ENCODE measurements at regions not wholly inside any gene's neighbourhood (a gene's known extent, or its start where the extent isn't known, plus 50 kb on each side); places are given as distances from the start of the nearest gene placed in this dataset.

DNA sequence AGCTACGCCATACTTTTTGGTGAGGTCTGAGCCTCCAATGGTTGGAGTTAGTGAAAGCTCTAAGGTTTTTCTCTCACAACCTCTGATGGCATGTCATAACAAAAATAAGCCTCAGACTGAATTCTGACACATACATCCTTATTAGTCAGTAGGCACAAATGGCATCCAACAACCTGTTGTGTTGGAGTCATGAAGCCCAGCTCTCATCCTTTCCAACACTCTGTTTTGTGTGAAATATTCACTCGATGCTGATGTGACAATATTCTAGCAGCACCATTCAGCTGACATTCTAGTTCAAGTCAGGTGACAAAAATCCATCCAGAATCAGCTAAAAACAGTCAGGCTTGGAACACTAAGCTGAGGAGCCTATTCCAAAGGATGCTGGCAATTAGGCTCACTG is 603.2 kb upstream of the ID2 start:
- no peak for DNase-seq

DNA sequence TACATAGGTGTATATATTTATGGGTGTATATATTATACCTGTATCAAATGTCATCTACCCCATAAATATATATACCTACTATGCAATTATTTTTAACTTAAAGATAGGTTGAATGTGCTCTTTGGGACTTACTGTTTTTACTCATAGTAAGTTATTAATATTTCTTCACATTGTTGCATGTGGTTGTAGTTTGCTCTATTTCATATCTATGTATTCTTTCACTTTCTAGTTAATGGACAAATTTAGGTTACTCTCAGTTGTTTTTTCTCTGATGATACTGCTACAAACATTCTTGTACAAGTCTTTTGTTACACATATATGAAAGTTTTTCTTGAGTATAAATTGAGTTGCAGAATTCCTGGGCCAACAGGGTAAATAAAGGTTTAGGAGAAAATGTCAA is 601.8 kb upstream of the ID2 start:
- DNase-seq = no peak

DNA sequence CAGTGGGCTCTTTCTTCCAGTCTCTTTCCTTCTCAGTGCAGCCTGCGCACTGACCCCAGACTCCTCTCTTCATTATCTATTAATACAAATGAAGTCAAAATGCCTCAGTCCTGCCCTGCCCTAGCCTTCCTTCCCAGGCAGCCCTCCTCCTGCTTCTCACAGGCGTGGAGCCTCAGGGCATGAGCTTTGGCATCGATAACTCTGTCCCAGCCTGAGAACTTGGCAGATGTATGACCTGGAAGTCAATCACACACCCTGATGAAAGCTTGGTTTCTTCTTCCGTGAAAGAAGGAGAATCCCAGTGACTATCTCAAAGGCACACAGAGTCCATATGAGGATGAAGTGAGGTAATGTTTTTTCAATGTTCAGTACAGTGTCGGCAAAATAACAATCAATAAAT is 600.7 kb upstream of the ID2 start:
- peak; percentile 45 for DNase-seq

DNA sequence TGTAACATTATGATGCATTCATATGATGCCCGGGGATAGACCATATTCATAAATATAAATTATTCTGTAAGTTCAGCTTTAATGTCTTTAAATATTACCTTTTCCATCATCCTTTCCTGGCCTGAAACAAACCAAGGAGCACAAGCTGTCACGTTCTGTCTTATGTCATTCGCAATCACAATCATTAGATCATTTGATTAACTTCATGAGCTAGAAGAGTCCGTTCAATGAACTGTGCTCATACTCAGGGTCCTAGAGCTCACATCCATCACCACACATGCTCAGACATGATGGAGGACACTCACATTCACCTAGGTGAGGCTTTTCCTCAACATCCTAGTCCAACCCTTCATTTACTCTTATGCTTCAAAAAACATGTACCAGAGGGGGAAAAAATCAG is 599.0 kb upstream of the ID2 start:
- no peak for DNase-seq

DNA sequence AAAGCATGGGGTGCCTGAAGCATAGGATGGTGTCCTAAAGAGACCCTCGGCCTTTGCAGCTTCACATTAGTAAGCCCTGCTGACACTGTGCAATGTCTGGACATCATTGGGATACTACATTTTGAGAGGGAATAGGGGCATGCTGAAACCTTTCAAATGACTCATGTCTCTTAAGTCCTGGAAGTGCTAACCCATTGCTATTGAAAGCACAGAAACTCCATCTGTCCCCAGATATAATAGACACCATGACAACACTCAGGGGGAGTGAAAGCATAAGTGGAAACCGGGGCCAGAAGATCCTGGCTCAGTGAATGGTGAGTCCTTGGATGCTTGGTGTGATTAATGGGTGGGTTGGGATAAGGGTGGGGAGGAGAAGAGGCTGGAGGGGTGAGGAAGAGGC is 595.5 kb upstream of the ID2 start:
- DNase-seq = no peak

DNA sequence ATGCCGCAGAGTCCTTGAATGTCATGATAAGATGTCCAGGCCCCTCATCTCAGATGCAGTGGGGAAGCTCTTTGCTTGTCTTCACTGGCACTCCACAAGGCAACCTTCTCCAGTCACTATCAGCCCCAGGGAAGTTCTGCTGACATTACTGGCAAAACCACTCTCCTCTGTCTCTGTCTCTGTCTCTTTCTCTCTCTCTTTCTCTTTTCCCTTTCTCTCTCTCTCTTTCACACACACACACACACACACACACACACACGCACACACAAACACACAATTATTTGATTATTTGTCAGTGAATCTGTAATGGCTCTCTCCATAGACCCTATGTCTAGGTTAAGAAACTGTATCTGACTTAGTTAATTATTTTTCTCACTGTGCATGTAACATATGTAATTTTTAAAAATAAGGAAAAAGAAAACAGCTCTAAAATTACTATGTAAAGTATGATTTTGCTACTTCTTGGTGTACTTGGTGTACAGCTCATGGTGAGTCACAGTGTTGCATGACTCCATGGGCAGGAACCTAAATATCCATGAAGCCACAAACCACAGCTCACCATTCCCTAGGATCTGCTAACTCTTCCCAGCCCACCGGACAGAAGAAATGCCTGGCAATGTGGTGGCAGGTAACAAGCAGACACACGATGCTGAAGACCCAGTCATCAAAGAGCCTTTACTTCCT is 594.9 kb upstream of the ID2 start:
- DNase-seq = no peak

DNA sequence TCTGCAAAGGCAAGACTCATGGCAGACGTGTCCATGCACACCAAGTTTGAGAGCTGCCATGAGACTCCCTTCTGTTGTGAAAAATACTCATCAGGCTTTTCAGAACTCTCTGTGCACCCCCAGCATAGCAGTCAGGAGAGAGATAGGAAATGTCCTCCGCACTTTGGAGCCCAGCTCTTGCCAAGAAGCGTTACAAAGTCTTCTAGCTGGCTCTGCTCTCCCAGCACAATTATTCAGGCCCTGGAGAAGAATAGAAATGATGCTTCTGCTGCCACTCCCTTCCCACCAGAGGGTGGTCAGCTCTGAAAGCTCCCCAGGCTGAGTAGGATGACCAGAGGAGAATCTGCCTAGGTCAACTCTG is 594.4 kb upstream of the ID2 start:
- DNase-seq = no peak

DNA sequence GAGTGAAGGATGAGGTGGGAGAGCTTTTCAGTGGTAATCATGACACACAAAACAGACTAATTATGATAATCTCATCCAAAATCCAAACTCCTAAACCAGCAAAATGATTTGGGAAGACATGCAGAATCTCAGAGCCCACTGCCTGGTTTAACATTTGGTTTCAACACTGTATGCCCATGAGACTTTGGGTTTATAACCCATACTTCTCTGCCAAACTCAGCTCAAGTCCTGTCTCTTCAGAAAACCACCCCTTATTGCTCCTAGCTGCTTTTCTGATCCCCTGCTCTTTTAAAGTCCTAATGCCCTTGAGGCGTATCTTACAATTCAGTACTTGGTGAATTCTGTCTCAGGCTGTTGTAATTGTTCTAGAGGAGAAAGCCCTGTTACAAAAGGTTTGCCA is 593.0 kb upstream of the ID2 start:
- DNase-seq = no peak

DNA sequence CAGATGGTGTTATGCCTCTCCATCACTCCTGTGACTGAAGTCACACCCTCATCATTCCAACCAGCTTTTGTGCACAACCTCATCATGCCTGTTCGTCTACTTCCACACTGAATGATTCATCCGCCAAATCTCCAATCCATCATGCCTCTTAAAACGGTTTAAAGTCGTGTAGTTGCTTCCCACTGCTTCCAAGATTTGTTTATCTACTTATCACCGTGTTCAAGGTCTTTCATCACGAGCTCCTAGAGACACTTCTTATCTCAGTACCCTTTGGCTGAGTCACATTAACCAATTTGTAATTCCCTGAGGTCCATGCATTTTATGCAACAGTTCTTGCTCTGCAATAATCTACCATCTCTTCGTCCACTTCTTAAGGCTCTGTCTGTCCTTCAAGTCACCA is 592.3 kb upstream of the ID2 start:
- DNase-seq = no peak

DNA sequence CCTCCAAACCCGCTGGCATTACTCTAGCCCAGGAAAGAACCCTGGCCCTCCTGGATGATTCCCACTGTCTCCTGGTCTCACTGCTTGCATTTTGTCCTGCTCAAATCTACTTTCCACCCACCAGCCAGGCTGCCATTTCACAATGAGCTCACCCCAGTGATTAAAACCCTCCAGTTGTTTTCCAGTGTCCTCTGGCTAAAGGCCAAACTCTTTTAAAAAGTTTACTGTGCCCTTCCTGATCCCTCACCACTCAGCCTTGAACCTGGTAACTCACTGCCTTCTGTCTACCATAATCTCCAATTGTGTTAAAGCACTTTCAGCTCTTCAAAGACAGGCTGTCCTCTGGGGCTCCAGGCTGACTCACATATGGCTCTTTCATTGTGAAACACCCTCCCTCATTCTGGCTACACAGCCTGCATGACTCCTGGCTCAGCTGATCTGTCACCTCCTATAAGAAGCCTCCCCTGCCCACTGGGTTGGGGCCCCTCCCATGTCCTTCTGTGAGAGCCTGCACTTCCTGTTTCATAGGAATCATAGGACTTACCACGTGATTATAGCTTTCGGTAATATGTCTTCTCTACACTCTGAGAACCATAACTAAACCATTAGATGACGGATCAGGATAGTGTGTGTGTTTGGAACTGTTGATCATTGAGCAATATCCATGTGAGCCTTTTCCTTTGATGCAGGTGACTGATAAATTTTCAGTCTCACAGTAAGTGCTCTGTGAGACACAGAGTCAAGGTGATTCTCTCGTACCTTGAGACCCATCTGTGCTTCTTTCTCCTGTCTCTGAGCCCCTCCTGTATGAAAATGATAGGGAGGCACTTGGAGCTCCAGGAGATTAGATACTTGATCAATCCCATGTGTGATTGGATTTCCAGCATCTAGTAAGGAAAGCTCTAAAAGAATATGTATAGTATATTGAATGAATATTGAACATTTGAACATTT is 590.8 kb upstream of the ID2 start:
- peak; percentile 48 for DNase-seq

DNA sequence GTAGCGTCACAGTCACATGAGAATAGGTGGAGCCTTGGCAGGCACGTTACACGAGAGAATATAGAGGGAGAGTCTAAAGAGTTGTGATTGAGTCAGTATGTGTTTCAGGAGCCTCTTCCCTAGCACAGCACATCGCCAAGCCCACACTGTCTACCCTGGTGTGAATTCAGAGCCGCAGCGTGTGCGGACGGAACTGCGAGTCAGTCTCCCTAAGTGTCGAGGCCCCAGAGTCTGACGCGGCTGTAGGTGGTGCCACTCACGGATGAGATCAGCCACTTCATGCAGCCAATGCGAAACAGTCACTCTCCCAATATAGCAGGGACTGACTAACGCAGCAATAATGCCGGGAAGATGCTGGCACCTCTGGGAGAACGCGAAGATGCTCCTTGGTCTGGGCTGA is 587.3 kb upstream of the ID2 start:
- peak; percentile 96 for DNase-seq

DNA sequence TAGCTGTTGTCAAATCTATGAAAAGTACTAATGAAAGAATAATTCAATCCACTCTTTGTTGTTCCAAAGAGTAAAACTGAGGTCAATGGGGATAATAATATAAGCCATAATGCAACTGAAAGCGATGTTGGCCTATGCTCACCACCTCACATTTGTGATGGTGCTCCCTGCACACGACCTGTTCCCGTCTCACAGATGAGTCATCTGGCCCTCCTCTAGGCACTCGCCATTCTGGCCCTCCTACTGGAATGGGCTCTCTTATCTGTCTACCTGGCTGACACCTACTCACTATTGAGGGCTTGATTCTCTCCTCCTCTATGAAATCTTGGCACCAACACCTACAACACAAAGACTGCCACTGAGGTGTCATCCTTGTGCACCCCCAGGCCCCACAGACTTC is 585.9 kb upstream of the ID2 start:
- DNase-seq = no peak

DNA sequence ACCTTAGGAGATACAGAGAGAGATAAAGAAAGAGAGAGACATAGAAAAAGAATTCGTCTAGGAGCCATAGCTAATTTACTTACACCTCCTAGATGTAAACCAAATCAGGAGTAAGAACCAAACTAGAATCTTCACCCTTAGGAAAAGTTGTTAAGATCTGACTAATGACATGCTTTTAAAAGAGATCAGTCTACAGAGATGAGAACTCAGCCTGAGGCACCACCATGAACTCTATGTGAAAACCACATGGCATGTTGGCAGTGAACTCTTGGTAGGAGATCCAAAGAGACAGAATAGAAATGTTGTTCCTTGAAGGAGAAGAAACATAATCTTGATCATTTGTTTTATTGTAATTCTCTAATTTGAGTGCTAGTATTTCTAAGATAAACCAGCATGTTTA is 585.4 kb upstream of the ID2 start:
- DNase-seq = no peak

DNA sequence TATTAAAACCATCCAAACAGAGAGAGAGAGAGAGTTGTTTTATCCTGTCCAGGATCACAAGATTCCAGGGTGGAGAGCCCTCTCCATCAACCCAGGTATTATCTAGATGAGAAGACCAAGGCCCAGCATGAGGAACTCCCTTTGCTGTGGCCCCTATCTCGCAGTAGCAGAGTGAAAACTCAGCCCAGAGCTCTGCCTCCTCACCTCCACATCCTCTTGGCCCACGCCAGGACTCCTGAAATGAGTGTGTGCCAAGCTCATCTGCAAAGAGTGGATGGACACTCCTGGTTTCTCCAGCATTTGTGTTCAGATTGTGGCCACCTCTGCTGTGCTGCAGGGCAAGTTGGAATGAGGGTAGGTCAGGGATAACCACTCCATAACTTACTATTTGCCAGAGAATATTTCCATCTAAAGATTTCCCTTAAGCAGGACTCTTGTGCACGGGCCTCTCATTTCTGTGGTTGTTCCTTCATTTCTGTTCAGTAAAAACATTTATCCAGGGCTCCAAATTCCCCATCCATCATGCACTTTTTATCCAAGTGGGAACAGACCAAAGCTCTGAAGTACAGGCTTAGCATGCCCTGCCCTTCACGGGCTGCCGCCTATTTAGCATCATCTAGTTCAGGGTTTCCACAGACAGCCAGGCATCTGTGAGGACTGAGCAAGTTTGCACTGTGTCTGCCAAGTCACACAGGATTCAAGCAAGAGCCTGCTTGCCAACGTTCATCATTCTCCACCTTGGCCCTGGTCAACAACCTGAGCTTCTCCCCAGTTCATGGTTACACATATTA is 583.2 kb upstream of the ID2 start:
- no peak for DNase-seq

DNA sequence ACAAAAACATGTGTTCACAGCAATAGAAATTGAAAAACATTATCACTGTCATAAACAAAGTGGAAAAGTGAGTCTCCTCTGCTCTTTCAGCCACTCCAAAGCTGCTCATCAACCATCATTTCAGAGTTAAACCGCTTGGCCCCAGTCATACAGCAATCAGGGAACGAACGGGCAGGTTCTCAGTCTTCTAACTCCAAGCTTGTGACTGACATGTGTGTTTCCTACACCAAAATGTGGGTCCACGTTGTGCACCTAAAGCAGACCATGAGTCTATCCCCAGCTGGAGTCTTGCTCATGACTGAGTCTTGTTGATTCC is 582.6 kb upstream of the ID2 start:
- no peak for DNase-seq

DNA sequence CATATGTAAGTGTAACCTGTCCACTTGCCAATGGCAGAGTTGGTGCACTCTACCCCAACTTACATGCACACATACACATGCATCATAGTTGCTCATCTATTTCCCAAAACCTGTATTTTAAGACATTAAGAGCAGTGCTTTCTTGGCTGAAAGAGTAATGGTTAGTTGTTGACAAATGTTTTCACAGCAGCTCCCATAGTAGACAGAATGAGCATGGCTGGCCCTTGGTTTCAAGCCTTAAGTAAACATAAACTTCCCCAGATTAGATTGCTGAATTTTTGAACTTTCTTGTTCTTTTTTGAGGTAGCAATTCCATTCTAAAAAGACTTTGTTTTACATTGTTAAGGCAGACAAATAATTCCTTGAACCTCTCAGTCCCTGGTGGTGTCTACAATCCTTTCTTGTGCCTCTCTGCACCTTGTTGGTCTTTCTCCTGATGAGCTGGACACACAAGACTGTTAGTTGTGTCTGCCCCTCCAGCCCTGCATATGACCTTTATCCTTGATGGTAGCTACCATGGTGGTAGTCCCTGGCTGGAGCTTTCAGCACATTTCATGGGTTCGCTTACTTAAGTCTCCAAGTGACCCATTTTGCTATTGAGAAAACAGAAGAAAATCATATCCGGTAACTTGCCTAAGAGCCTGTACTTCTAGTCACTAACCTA is 580.1 kb upstream of the ID2 start:
- no peak for DNase-seq

DNA sequence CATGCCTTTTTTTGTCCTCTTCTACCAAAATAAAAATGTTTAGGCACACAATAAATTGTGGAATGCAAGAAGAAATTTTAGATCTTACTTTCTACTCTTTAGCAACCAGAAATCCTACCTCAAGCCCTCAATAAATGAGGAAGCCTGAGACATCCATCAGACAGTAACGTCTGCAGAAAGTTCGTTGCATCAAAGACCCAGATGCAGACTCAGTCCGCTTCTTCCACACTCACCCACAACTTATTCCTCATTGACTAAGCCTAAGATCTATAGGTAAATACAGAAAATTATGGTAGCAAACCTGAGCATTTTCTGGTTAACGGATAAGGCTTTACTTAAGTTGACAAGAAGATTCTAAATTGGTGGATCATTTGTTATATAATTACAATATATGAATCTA is 579.4 kb upstream of the ID2 start:
- no peak for DNase-seq

DNA sequence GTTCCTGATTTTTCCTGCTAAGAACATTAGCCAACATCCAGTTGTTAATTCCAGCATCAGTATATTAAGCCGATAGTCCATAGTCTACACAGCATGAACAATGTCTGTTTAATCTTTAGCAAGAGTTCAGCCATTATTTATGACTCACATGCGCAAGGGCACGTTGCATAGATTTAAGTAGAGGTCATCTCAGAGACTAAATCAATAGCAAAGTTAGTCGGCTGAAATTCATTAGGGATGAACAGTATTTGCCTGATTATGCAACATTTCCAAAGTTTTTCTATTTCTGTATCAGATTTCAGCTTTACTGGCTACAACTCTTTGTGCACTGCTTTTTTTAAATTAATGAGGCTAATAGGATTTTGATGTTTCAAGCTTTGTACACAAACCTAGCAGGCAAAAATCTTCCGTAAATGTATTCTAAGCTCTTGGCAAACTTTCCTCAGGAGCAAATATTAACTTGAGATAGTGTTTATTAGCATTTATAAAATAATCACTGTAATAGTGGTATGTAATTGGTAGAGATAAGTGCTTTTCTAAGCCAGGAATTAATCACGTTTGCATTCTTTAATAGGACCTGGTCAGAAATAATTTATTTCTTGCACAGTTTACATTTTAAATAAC is 578.7 kb upstream of the ID2 start:
- DNase-seq = no peak

DNA sequence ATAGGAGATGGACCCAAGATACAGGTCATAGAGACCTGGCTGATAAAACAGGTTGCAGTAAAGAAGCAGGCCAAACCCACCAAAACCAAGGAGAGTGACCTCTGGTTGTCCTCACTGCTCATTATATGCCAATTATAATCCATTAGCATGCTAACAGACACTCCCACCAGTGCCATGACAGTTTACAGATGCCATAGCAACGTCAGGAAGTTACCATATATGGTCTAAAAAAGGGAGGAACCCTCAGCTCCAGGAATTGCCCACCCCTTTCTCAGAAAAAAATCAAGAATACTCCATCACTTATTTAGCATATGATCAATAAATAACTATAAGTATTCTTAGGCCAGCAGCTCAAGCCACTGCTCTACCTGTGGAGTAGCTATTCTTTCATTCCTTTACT is 574.7 kb upstream of the ID2 start:
- no peak for DNase-seq

DNA sequence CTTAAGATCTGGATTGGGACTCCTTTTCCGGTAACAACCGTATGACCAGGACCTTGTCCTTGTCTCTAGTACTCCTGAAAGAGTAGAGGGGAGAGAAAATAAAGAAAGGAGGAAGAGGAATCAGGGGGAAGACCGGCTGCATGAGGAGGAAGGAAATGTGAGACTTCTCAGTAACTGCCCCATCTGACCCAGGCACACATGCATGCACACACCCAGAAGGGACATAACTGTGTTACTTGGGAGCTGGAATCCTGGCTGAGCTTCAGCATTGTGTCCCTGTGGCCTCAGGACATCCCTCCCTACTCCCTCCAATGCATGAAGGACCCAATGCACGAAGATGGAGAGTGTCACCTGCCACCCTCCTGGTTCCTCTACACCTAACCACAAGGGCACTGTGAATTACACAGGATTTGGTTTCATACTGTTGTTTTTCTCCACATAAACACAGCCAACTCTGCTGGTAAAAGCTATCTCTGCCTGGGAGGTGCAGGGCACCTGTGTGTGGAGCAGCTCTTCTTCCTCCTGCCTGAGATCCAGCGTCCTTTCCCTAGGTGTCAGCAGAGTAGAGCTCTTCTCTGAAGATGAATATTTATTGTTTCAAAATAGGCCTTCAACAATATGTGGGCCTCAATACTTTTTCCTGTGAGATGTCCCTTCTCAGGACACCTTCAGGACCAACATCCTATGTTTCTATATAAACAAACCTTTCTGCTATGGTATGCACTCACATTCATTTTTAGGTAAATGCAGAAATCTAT is 574.1 kb upstream of the ID2 start:
- DNase-seq = no peak

DNA sequence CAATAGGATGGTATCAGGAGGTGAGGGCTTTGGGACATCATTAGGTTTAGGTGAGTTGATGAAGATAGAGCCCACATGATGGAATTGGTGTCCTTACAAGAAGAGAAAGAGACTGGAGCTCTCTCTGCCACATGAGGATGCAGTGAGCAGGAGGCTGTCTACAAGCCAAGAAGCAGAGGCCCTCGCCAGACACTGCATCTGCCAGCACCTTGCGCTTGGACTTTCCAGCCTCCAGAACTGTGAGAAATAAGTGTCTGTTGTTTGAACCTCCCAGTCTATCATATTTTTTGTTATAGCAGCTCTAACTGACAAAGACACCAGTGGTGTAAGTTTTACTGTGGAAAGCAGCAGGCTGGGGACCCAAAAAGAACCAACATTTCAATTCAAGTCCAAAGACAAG is 571.1 kb upstream of the ID2 start:
- DNase-seq = no peak

DNA sequence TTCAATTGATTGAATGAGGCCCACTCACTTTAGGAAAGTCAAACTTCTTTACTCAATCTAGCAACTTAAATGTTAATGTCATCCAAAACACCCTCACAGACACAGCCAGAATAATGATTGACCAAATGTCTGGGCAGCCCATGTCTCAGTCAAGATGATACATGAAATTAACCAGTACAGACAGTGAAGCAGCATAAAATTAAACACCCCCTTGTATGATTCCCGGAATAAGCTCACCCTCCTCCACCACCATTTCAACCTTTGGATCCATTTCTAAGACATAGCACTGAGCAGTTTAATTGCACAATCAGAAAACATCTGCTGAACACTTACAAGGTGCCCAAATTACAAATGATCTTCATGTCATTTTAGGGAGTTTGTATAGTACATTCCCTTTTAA is 570.7 kb upstream of the ID2 start:
- DNase-seq = no peak

Measured in NCI-H345 (cell line).